ENCODE measurements at regions not wholly inside any gene's neighbourhood (a gene's known extent, or its start where the extent isn't known, plus 50 kb on each side); places are given as distances from the start of the nearest gene placed in this dataset.

- Histone ChIP-seq H3K27me3 (ENCODE audit: control insufficient read depth, insufficient read depth, low read length) (no peaks in the 10 kb centered on the region), H2BK120ac (ENCODE audit: low read depth, low read length) (no peak overlapping the region), H3K36me3 (ENCODE audit: control insufficient read depth, insufficient read depth, low read length) (no peaks in the 10 kb centered on the region), H4K20me1 (ENCODE audit: insufficient read depth, low read length) (no peaks in the 10 kb centered on the region), H3K4me2 (ENCODE audit: low read depth, low read length) (no peak overlapping the region), H3K23ac (ENCODE audit: low read depth, low read length) (no peak overlapping the region), H2BK5ac (ENCODE audit: low read depth, low read length, poor library complexity, severe bottlenecking) (no peak overlapping the region), H2AFZ (replicated peaks; ENCODE audit: low read length, poor library complexity) (no peak overlapping the region), H3K79me1 (ENCODE audit: low read depth in 1 of 2, low read length in 2 of 2) (no peaks in the 10 kb centered on the region), H3K9ac (ENCODE audit: low read depth, low read length) (no peak overlapping the region), H3K4me3 (ENCODE audit: insufficient read depth, low read depth, low read length) (no peak overlapping the region), H3K27ac (ENCODE audit: insufficient read depth, low read length) (no peak overlapping the region), H4K8ac (ENCODE audit: low read depth in 2 of 2, low read length in 2 of 2) (no peak overlapping the region), H3K9me1 (ENCODE audit: insufficient read depth, low read length) (no peaks in the 10 kb centered on the region), H3K4me1 (ENCODE audit: control insufficient read depth, insufficient read depth, low read length) (no peaks in the 10 kb centered on the region), H2AK5ac (ENCODE audit: low read depth, low read length) (no peak overlapping the region), H3K18ac (ENCODE audit: low read depth, low read length) (no peak overlapping the region), H3K4ac (ENCODE audit: low read depth, low read length) (no peak overlapping the region), H4K5ac (ENCODE audit: low read depth, low read length) (no peak overlapping the region), H3K56ac (ENCODE audit: extremely low read depth, insufficient read depth, low read length) (no peak overlapping the region), H2AK9ac (replicated peaks; ENCODE audit: low read depth, low read length, poor library complexity) (no peak overlapping the region), H4K91ac (ENCODE audit: insufficient read depth, low read depth, low read length) (no peak overlapping the region), H2BK20ac (ENCODE audit: low read depth, low read length) (no peak overlapping the region), H2BK15ac (ENCODE audit: low read depth, low read length) (no peak overlapping the region), H3K14ac (replicated peaks; ENCODE audit: low read depth, low read length) (no peak overlapping the region), H3K9me3 (ENCODE audit: control insufficient read depth, insufficient read depth, low read length) (peaks cover 6% of the 10 kb centered on the region)
- BruUV-seq (replicated peaks) = no TSS peak
- ATAC-seq (ENCODE audit: low read depth) (no peak), DNase-seq (no peak)
- intact Hi-C loops (cut with micrococcal nuclease) = no loop called here
- TF ChIP-seq RAD21 (IDR thresholded peaks at IDR 0.05; ENCODE audit: low read length) (no peak), FOS (IDR thresholded peaks at IDR 0.05; ENCODE audit: low read depth, low read length) (no peak), SMC3 (IDR thresholded peaks at IDR 0.05; ENCODE audit: low read depth, low read length) (no peak), POLR2A (IDR thresholded peaks at IDR 0.05; ENCODE audit: low read depth, low read length) (no peak), RFX5 (IDR thresholded peaks at IDR 0.05; ENCODE audit: low read depth, low read length) (no peak), RCOR1 (IDR thresholded peaks at IDR 0.05; ENCODE audit: insufficient replicate concordance, low read length) (no peak), BHLHE40 (IDR thresholded peaks at IDR 0.05; ENCODE audit: low read depth, low read length) (no peak), MAZ (IDR thresholded peaks at IDR 0.05; ENCODE audit: borderline replicate concordance, low read depth, low read length) (no peak), CHD1 (IDR thresholded peaks at IDR 0.05; ENCODE audit: low read depth, low read length) (no peak), MAFK (IDR thresholded peaks at IDR 0.05; ENCODE audit: low read depth, low read length) (no peak), CTCF (conservative IDR thresholded peaks at IDR 0.05; ENCODE audit: low read depth, low read length) (no peak), NFE2L2 (IDR thresholded peaks at IDR 0.05; ENCODE audit: low read depth, low read length) (no peak)
- dilution Hi-C loops (cut with HindIII; ENCODE audit: low sequenced_read_pairs, unreplicated experiment) = no loop called here
- in situ Hi-C loops (cut with MboI; ENCODE audit: low sequenced_read_pairs) = no loop called here
- POLR2A ChIA-PET (ENCODE audit: unreplicated experiment) = no interaction called here
- CTCF ChIA-PET = no interaction called here
- WGBS, 2 experiments (ENCODE audit: extremely low coverage in 2 of 2, insufficient read length in 1 of 2) = 47% methylated on average over 3 of the region's 7 CpGs; no CpG with 5 or more reads in 1 of the 2 experiments
These were observed 156.4 kb downstream of the TENT4A start for GRCh38 chr5:6869677-6870076.

Measured in IMR-90 (cell line).